ENCODE measurements at regions not wholly inside any gene's neighbourhood (a gene's known extent, or its start where the extent isn't known, plus 50 kb on each side); places are given as distances from the start of the nearest gene placed in this dataset.
"Not testable (repeated sequence)": the region's sequence is repeated elsewhere in the genome, so short reads cannot be mapped to it uniquely, and the experiment has no call there.

DNA sequence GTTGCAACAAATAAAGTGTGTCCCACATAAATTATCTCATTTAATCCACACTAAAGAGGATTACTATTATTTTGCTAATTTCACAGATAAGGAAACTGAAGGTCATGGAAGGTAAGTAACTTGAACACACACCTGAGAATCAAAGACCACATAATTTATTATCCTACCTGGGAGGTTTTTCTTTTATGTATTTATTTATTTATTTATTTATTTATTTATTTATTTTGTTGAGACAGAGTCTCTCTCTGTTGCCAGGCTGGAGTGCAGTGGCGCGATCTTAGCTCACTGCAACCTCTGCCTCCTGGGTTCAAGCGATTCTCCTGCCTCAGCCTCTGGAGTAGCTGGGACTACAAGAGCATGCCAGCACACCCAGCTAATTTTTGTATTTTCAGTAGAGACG is 1011.4 kb downstream of the VRK1 start:
- not testable (repeated sequence) for TF ChIP-seq CREM (CRISPR knock-in tag; IDR thresholded peaks at IDR 0.05); CBFB (CRISPR knock-in tag; IDR thresholded peaks at IDR 0.05; ENCODE audit: low read depth); MXD4 (CRISPR knock-in tag; IDR thresholded peaks at IDR 0.05; ENCODE audit: borderline replicate concordance); ESRRA (CRISPR knock-in tag; IDR thresholded peaks at IDR 0.05; ENCODE audit: borderline replicate concordance); NFYB (CRISPR knock-in tag; conservative IDR thresholded peaks at IDR 0.05; ENCODE audit: low read depth); ZNF423 (CRISPR knock-in tag; IDR thresholded peaks at IDR 0.05)
- TF ChIP-seq, protein P1, sequence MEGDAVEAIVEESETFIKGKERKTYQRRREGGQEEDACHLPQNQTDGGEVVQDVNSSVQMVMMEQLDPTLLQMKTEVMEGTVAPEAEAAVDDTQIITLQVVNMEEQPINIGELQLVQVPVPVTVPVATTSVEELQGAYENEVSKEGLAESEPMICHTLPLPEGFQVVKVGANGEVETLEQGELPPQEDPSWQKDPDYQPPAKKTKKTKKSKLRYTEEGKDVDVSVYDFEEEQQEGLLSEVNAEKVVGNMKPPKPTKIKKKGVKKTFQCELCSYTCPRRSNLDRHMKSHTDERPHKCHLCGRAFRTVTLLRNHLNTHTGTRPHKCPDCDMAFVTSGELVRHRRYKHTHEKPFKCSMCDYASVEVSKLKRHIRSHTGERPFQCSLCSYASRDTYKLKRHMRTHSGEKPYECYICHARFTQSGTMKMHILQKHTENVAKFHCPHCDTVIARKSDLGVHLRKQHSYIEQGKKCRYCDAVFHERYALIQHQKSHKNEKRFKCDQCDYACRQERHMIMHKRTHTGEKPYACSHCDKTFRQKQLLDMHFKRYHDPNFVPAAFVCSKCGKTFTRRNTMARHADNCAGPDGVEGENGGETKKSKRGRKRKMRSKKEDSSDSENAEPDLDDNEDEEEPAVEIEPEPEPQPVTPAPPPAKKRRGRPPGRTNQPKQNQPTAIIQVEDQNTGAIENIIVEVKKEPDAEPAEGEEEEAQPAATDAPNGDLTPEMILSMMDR (IDR thresholded peaks at IDR 0.05): not testable (repeated sequence)

All from WTC11 (cell line).